ENCODE measurements at regions not wholly inside any gene's neighbourhood (a gene's known extent, or its start where the extent isn't known, plus 50 kb on each side); places are given as distances from the start of the nearest gene placed in this dataset.
A peak's percentile ranks its signal among the peaks of the same experiment; 100 is the strongest.

GRCh38 chr10:43871545-43871944, 222.9 kb upstream of the ZNF32 start:
- H3K4me1 ChIP-seq: peaks cover 0 to 28% (median 2%) of the 10 kb centered on the region in 10 experiments; a peak in 9 of 20 replicates
- H3K36me3 ChIP-seq: no peaks in the 10 kb centered on the region
- no peaks in the 10 kb centered on the region for H4K20me1 ChIP-seq
- no peaks in the 10 kb centered on the region for H3K27me3 ChIP-seq
- no peak overlapping the region for H3K9ac ChIP-seq
- H3K4me2 ChIP-seq: no peak overlapping the region
- no peak overlapping the region for H3K4me3 ChIP-seq
- H3K27ac ChIP-seq: no peak overlapping the region
- H3K9me3 ChIP-seq (replicated peaks in 1 of 11): no peaks in the 10 kb centered on the region
- TF ChIP-seq Cebpa-rat (IDR thresholded peaks at IDR 0.05): no peak

- Histone ChIP-seq H3K4me2 (peak overlapping the region in 6 of 11 experiments; percentile 8 to 46 (median 40); a peak in 6 of 22 replicates), H3K4me1 (peaks cover 0 to 28% (median 2%) of the 10 kb centered on the region in 10 experiments; a peak in 9 of 20 replicates), H3K9ac (no peak overlapping the region), H3K9me3 (replicated peaks in 1 of 11) (no peaks in the 10 kb centered on the region), H3K27ac (no peak overlapping the region), H3K27me3 (no peaks in the 10 kb centered on the region), H3K36me3 (no peaks in the 10 kb centered on the region), H3K4me3 (no peak overlapping the region), H4K20me1 (no peaks in the 10 kb centered on the region)
- no peak for TF ChIP-seq Cebpa-rat (IDR thresholded peaks at IDR 0.05)
Observed at GRCh38 chr10:43870968-43871439, 222.3 kb upstream of the ZNF32 start.

- H4K20me1 ChIP-seq: no peaks in the 10 kb centered on the region
Observed at GRCh38 chr10:43869669-43870322, 221.1 kb upstream of the ZNF32 start.

GRCh38 chr10:43868952-43869351, 220.3 kb upstream of the ZNF32 start:
- no peak for TF ChIP-seq Cebpa-rat (IDR thresholded peaks at IDR 0.05)
- Histone ChIP-seq H3K36me3 (no peaks in the 10 kb centered on the region), H3K4me2 (no peak overlapping the region), H3K4me1 (peaks cover 0 to 28% (median 2%) of the 10 kb centered on the region in 10 experiments; a peak in 9 of 20 replicates), H4K20me1 (no peaks in the 10 kb centered on the region), H3K4me3 (no peak overlapping the region), H3K9ac (no peak overlapping the region), H3K27me3 (no peaks in the 10 kb centered on the region), H3K27ac (no peak overlapping the region), H3K9me3 (replicated peaks in 1 of 11) (no peaks in the 10 kb centered on the region)

More at GRCh38 chr10:43869669-43870322, 221.1 kb upstream of the ZNF32 start:
- Histone ChIP-seq H3K4me2 (no peak overlapping the region), H3K36me3 (no peaks in the 10 kb centered on the region), H3K9me3 (replicated peaks in 1 of 11) (no peaks in the 10 kb centered on the region), H3K27ac (no peak overlapping the region), H3K4me1 (peaks cover 0 to 28% (median 2%) of the 10 kb centered on the region in 10 experiments; a peak in 9 of 20 replicates), H3K9ac (no peak overlapping the region), H3K4me3 (no peak overlapping the region), H3K27me3 (no peaks in the 10 kb centered on the region)
- no peak for TF ChIP-seq Cebpa-rat (IDR thresholded peaks at IDR 0.05)

- H3K4me2 ChIP-seq: no peak overlapping the region
- H3K9ac ChIP-seq: no peak overlapping the region
Observed at GRCh38 chr10:43867667-43868565, 219.2 kb upstream of the ZNF32 start.

GRCh38 chr10:43867113-43867512, 218.4 kb upstream of the ZNF32 start:
- Histone ChIP-seq H3K4me1 (peaks cover 0 to 20% (median 2%) of the 10 kb centered on the region in 10 experiments; a peak in 8 of 20 replicates), H3K27me3 (no peaks in the 10 kb centered on the region), H3K9me3 (replicated peaks in 1 of 11) (no peaks in the 10 kb centered on the region), H3K4me3 (no peak overlapping the region), H4K20me1 (no peaks in the 10 kb centered on the region), H3K9ac (no peak overlapping the region), H3K36me3 (no peaks in the 10 kb centered on the region), H3K4me2 (no peak overlapping the region), H3K27ac (no peak overlapping the region)
- no peak for TF ChIP-seq Cebpa-rat (IDR thresholded peaks at IDR 0.05)

More at GRCh38 chr10:43867667-43868565, 219.2 kb upstream of the ZNF32 start:
- Histone ChIP-seq H3K36me3 (no peaks in the 10 kb centered on the region), H3K27ac (no peak overlapping the region), H4K20me1 (no peaks in the 10 kb centered on the region), H3K4me1 (peaks cover 0 to 26% (median 2%) of the 10 kb centered on the region in 10 experiments; a peak in 9 of 20 replicates), H3K9me3 (replicated peaks in 1 of 11) (no peaks in the 10 kb centered on the region), H3K27me3 (no peaks in the 10 kb centered on the region), H3K4me3 (no peak overlapping the region)
- TF ChIP-seq Cebpa-rat (IDR thresholded peaks at IDR 0.05): no peak

- Histone ChIP-seq H3K27ac (no peak overlapping the region), H3K4me1 (peaks cover 0 to 20% (median 2%) of the 10 kb centered on the region in 10 experiments; a peak in 8 of 20 replicates), H3K4me2 (no peak overlapping the region), H3K36me3 (no peaks in the 10 kb centered on the region), H3K4me3 (no peak overlapping the region), H3K27me3 (no peaks in the 10 kb centered on the region), H3K9me3 (replicated peaks in 1 of 11) (no peaks in the 10 kb centered on the region), H3K9ac (no peak overlapping the region), H4K20me1 (no peaks in the 10 kb centered on the region)
- TF ChIP-seq Cebpa-rat (IDR thresholded peaks at IDR 0.05): no peak
Observed at GRCh38 chr10:43866712-43867111, 218.0 kb upstream of the ZNF32 start.

- H3K27ac ChIP-seq: no peak overlapping the region
- H3K27me3 ChIP-seq: no peaks in the 10 kb centered on the region
- H3K9me3 ChIP-seq (replicated peaks in 1 of 11): no peaks in the 10 kb centered on the region
- H3K36me3 ChIP-seq: no peaks in the 10 kb centered on the region
- H4K20me1 ChIP-seq: no peaks in the 10 kb centered on the region
- no peak overlapping the region for H3K4me3 ChIP-seq
- no peak overlapping the region for H3K9ac ChIP-seq
- no peak overlapping the region for H3K4me2 ChIP-seq
- H3K4me1 ChIP-seq: peaks cover 0 to 11% (median 0%) of the 10 kb centered on the region in 10 experiments; a peak in 3 of 20 replicates
- TF ChIP-seq Cebpa-rat (IDR thresholded peaks at IDR 0.05): no peak
Observed at GRCh38 chr10:43865265-43866135, 216.8 kb upstream of the ZNF32 start.

All from BLaER1 treated with 17β-estradiol and CSF1 and Interleukin-3, amounts not matched to agents 10 nM and 100 nM (cell line).